Ectodermal cell (in vitro differentiated cells): ENCODE measurements at regions not wholly inside any gene's neighbourhood (a gene's known extent, or its start where the extent isn't known, plus 50 kb on each side); places are given as distances from the start of the nearest gene placed in this dataset.

Experiments used
- H3K27ac ChIP-seq: 2 replicates; pipeline ENCODE4 v1.7.0; 2013; ENCODE audit warnings: mild to moderate bottlenecking, low read depth, low read length; ENCODE audit not compliant: insufficient read depth, poor library complexity, severe bottlenecking
- H3K27me3 ChIP-seq: 2 replicates; pipeline ENCODE4 v1.7.0; 2013; ENCODE audit warnings: mild to moderate bottlenecking, low read length; ENCODE audit not compliant: insufficient read depth, control insufficient read depth, poor library complexity, severe bottlenecking
- H3K36me3 ChIP-seq: one replicate; pipeline ENCODE4 v1.7.0; 2013; ENCODE audit warnings: low read length; ENCODE audit not compliant: control insufficient read depth, insufficient read depth
- H3K4me1 ChIP-seq: one replicate; pipeline ENCODE4 v1.7.0; 2013; ENCODE audit warnings: low read length; ENCODE audit not compliant: control insufficient read depth, insufficient read depth
- H3K4me3 ChIP-seq: 2 replicates; pipeline ENCODE4 v1.7.0; 2013; ENCODE audit warnings: low read depth, low read length, control low read depth; ENCODE audit not compliant: insufficient read depth
- H3K9me3 ChIP-seq: 2 replicates; pipeline ENCODE4 v1.7.0; 2013; ENCODE audit warnings: mild to moderate bottlenecking, low read length, moderate library complexity; ENCODE audit not compliant: control insufficient read depth
- WGBS, 2 experiments: methylation state at CpG; one replicate each; pipeline ENCODE4 v1.1.7; 2013; ENCODE audit warnings: missing lambda C conversion rate in 2 of 2; 5-methylcytosine and 5-hydroxymethylcytosine counted together

DNA sequence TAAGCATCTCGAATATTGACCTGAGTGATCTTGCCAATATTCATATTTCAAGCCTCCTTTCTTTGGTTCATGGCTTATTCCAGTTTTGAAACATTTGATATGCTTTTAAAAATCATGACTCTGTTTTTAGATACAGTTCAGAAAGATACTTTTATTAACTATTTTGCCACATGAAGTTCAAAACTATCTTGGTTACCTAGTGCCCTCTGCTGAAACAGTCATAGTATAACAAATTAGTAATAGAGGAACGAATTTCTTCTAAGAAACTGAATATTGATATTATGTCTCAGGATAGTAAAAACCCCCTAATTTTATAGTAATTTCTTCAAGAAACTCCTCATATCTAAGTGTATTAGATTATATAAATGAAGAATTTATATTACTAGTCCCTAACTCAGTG lies 52.6 kb upstream of the RC3H1 start:
- H3K4me3 ChIP-seq, result no peak overlapping the region
- 90 to 100% methylated on average over 1 to 2 of the region's 2 CpGs for WGBS, 2 experiments
- H3K9me3 ChIP-seq, result no peaks in the 10 kb centered on the region
- H3K4me1 ChIP-seq, result peaks cover 16% of the 10 kb centered on the region
- no peaks in the 10 kb centered on the region for H3K27me3 ChIP-seq
- H3K36me3 ChIP-seq, result no peaks in the 10 kb centered on the region
- no peak overlapping the region for H3K27ac ChIP-seq

DNA sequence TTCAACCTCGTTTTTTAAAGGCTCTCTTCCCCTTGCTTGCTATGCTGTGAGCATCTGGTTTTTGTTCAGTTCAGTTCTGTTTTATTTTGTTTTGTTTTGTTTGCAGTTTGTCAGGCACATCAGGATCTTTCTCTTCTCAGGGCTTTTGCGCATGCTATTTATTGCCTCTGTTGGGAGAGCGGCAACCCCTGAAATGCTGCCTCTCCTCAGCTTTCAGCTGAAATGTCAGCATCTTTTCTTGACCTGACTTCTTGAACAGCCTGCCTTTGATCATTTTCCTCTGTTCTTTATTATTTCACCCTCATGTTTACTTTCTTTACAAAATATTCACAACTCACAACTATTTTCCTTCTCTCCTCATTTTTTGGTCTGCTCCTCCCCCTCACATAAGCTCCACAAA lies 50.4 kb upstream of the RC3H1 start:
- Histone ChIP-seq H3K27ac (no peak overlapping the region), H3K4me1 (peaks cover 8% of the 10 kb centered on the region), H3K9me3 (no peaks in the 10 kb centered on the region), H3K4me3 (no peak overlapping the region), H3K36me3 (no peaks in the 10 kb centered on the region), H3K27me3 (no peaks in the 10 kb centered on the region)
- 83 to 92% methylated on average over 3 of the region's 3 CpGs for WGBS, 2 experiments
